ENCODE measurements at regions not wholly inside any gene's neighbourhood (a gene's known extent, or its start where the extent isn't known, plus 50 kb on each side); places are given as distances from the start of the nearest gene placed in this dataset.

- TF ChIP-seq CTCF (conservative IDR thresholded peaks at IDR 0.05; ENCODE audit: low read depth, low read length): no peak
- no peak for TF ChIP-seq POLR2A (IDR thresholded peaks at IDR 0.05; ENCODE audit: low read depth, low read length)
- TF ChIP-seq SMC3 (IDR thresholded peaks at IDR 0.05; ENCODE audit: low read depth, low read length): no peak
- no peak for TF ChIP-seq MAZ (IDR thresholded peaks at IDR 0.05; ENCODE audit: borderline replicate concordance, low read depth, low read length)
- TF ChIP-seq MXI1 (IDR thresholded peaks at IDR 0.05; ENCODE audit: borderline replicate concordance, low read depth, low read length): no peak
- no peak for TF ChIP-seq ELK1 (IDR thresholded peaks at IDR 0.05; ENCODE audit: borderline replicate concordance, low read depth, low read length)
These were observed 54.0 kb upstream of the TPM4 start for GRCh38 chr19:16022251-16022650.

Data from IMR-90 (cell line).